Kidney glomerular epithelial cell (primary cell): ENCODE measurements at regions not wholly inside any gene's neighbourhood (a gene's known extent, or its start where the extent isn't known, plus 50 kb on each side); places are given as distances from the start of the nearest gene placed in this dataset.
"Not testable (repeated sequence)": the region's sequence is repeated elsewhere in the genome, so short reads cannot be mapped to it uniquely, and the experiment has no call there.

Experiments
- DNase-seq: peaks from one replicate; lab custom pipeline; 2025; lab: John Stamatoyannopoulos, UW

- no peak for DNase-seq
Measured at GRCh38 chr20:1845163-1845523, 50.1 kb upstream of the SIRPA start.

GRCh38 chr20:1844325-1845162 is 50.7 kb upstream of the SIRPA start:
- DNase-seq, result no peak

DNA sequence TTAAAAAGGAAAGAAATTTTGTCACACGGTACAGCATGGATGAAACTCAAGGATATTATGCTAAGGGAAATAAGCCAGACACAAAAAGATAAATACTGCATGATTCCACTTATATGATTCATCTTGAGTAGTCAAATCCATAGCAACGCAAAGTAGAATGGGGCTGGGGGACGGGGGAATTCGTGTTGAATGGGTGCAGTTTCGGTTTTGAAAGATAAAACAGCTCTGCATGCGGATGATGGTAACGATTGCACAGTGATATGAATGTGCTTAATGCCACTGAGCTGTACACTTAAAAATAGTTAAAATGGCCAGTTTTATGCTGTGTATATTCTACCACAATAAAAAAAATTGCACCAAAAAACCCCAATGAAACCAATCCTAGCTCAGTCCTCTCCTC is 52.9 kb upstream of the SIRPA start:
- DNase-seq, result no peak

DNA sequence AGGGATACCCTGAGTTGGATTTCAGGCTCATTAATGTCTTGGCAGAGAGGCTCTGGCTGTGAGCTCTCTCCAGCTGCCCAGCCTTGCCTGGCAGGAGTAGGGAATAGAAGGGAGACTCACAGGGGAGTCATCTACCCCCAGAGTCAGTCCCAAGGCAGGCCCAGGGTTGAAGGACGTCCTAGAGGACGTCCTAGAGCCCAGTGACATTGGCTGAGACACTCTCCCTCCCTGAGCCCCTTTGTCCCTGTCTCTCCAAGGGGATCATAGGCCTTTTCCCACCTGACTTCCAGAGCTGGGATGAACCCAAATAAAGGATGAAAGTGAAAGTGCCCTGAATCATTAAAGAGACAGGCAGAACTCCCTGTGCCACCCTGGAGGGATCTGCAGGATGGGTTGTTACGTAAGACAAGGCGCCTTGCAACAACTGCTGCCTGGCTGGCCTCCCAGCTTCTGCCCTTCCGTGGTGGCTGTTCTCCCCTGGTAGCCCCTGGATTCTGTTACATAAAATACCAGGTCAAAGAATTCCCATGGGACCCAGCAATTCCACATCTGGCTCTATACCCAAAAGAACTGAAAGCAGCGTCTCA is 53.6 kb upstream of the SIRPA start:
- DNase-seq, result no peak

- DNase-seq, result no peak
Measured at GRCh38 chr20:1840817-1841553, 54.2 kb upstream of the SIRPA start.

DNA sequence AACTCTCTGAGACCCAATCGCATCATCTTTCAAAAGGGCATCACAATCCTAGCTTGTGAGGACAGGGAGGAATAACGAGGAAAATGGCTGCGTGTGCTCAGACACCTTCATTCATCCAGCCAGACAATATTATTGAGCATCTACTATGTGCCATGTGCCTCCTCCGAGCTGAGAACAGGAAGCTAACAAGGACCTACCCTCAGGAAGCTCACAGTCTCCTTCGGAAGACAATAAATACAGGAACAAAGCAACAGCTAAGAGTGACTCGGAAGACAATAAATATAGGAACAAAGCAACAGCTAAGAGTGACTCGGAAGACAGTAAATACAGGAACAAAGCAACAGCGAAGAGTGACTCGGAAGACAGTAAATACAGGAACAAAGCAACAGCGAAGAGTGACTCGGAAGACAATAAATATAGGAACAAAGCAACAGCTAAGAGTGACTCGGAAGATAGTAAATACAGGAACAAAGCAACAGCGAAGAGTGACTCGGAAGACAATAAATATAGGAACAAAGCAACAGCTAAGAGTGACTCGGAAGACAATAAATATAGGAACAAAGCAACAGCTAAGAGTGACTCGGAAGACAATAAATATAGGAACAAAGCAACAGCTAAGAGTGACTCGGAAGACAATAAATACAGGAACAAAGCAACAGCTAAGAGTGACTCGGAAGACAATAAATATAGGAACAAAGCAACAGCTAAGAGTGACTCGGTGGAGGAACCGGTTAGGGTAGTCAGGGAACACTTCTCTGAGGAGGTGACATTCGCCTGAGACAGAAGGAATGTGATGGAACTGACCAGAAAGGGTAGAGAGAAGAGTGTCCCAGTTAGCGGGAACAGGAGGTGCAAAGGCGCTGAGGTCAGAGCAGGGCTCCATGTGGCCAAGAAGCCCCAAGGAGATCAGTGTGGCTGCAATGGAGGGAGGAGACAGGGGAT is 55.6 kb upstream of the SIRPA start:
- not testable (repeated sequence) for DNase-seq

- DNase-seq, result no peak
Measured at GRCh38 chr20:1838556-1839279, 56.5 kb upstream of the SIRPA start.

GRCh38 chr20:1835186-1836035 is 59.8 kb upstream of the SIRPA start:
- no peak for DNase-seq

- DNase-seq, result no peak
Measured at GRCh38 chr20:1833728-1834726, 61.2 kb upstream of the SIRPA start.

- no peak for DNase-seq
Measured at GRCh38 chr20:1833216-1833615, 62.0 kb upstream of the SIRPA start.

DNA sequence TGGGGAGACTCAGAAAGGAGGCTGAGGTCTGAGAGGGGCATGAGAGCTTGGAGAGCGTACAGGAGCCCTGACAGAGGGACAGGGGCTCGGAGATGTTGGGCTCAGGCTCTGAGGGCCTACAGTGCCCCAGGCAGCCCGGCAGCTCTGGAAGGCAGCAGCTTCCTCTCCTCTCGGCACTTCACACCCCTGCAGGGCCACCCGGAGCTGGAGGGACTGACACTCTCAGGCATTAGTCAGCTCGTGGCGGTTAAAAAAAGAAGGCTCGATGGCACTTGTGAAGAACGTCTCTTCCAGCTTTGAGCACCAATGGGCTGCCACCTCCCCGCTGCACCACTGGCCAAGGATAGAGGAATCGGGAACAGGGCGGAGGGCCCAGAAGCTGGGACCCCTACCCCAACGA is 62.6 kb upstream of the SIRPA start:
- DNase-seq, result no peak

DNA sequence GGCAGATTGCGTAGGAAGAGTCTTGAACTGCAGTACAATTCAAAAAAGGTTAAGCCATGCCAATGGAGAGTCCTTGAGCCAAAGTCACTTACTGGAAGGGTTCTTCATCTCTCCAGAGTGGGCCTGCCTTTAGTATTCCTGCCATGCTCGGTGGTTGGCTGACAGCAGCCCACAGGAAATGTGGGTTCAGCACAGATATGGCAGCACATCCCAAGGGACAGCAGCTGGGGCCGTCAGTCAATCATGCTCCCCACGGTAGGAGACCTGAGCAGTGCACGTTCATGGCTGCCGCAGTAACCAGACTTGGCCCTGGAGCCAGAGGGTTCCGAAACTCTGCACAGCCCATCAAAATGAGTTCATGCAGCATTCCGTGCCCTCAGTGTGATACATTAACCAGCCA is 63.6 kb upstream of the SIRPA start:
- no peak for DNase-seq

GRCh38 chr20:1831096-1831495 is 64.1 kb upstream of the SIRPA start:
- no peak for DNase-seq

DNA sequence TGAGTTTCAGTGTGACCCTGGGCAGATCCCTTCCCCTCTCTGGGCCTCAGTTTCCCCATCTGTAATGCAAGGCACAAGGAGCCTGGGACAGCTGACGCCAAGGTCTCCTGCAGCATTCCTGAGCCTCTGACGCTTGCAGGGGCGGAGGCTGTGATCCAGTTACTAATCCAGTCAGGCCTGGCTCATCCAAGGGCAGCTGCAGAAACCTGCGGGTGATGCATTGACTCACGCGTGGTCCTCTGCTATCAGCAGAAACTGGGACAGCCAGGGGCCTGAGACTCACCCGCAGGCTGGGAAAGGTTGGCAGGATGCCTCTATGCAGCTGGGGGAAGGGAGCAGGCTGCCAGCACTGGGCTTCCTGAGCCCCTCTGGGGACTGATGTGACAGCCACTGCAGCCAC is 65.0 kb upstream of the SIRPA start:
- peak; percentile 64 for DNase-seq

DNA sequence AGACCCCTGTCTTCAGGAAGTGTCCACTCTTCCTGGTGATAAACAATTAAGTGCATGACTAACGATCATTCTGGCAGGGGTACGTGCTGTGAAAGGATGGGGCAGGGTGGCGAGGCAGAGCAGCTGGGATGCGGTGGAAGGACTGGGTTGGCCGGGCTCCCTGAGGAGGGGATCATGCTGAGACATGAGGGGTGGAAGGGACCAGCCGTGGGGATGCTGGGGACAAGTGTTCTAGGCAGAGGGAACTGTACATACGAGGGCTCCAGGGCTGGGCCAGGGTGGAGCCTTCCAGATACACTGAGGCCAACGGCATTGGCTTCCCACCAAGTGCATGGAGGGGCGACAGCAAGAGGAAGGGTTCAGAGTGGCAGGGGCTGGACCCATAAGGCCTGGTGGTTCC is 65.7 kb upstream of the SIRPA start:
- DNase-seq, result no peak

- no peak for DNase-seq
Measured at GRCh38 chr20:1828786-1829131, 66.4 kb upstream of the SIRPA start.

DNA sequence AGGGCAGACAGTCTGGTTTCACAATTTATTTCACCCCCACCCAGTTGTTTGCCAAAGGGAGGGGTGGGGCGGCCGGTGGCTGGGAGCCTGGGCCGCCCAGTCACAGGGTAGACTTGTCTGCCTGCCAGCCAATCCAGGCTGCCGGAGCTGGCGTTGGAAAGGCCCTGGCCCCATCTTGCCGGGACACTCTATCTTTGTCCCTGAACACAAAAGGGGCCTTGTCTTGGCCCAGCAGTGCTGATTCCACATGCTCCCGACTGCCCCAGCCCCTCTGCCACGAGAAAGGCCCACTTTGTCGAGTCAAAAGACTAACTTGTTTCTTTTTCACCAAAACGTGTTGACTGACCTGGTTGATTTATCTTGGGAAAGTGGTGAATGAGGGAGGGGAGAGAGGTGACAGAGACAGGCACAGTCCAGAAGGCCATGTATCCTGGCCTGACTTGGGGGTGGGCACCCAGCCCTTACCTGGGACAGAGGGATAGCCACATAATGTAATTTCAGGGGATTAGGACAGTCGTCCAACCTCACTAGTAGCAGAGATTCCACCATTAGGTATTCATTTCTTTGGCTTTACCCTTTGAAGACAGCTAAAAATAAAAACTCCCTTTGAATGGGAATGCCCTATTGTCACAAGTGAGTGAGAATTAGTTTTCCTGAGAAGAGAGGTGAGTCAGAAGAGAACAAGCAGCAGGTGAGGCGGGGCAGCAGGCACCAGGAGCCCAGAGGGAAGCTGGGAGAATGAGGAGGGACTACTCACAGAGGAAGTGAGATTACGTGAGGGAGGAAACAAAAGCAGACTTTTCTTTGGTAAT is 67.0 kb upstream of the SIRPA start:
- DNase-seq, result peak; percentile 78

DNA sequence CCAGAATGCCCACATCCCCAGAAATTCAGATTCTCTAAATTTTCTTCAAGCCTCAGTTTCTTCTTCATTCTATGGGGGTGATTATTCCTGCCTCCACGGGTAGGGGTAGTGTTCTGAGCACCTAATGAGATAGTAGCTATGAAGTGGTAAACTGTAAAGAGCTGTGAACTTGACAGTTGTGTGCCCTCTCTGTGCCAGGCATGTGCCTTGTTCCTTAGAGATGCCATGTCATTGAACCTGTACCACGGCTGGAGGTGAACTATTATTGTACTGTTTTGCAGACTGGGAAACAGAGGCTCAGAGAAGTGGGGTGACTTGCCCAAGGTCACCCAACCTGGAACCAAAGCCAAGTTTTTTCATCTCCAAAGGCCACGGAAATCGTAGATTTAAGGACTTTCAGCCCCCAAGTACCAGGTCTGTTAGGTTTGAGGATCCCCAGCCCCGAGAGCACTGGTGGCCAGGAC is 67.7 kb upstream of the SIRPA start:
- no peak for DNase-seq
